Heart left ventricle (tissue), 16 donors: ENCODE measurements at regions not wholly inside any gene's neighbourhood (a gene's known extent, or its start where the extent isn't known, plus 50 kb on each side); places are given as distances from the start of the nearest gene placed in this dataset.

ENCODE experiments used
- ATAC-seq, 4 donors: fragments of 200-7000 bp; cut with Tn5 transposase; one replicate each; pipeline ENCODE4 v1.9.1; 2020 to 2022; ENCODE audit warnings: moderate library complexity in 4 of 4, mild to moderate bottlenecking in 3 of 4, moderate number of reproducible peaks in 1 of 4
- DNase-seq, 5 donors: peaks; one replicate each; pipeline ENCODE4 v3.0.0-alpha.2; 2020
- H3K27ac ChIP-seq, 12 donors: fragments of 200-600 bp; sonication (generic) in 4 of 12; one replicate each; pipeline versions ENCODE4 v1.5.0 to v1.8.0; 2016 to 2022; ENCODE audit warnings: mild to moderate bottlenecking in 2 of 12
- H3K27me3 ChIP-seq, 9 donors: fragments of 200-600 bp; sonication (generic) in 2 of 9; one replicate each; pipeline versions ENCODE4 v1.5.1 to v1.8.0; 2016 to 2022; ENCODE audit warnings: mild to moderate bottlenecking in 3 of 9
- H3K36me3 ChIP-seq, 9 donors: fragments of 200-600 bp; sonication (generic) in 2 of 9; one replicate each; pipeline versions ENCODE4 v1.5.0 to v1.8.0; 2018 to 2022; ENCODE audit warnings: mild to moderate bottlenecking in 2 of 9
- H3K4me1 ChIP-seq, 12 donors: fragments of 200-600 bp; sonication (generic) in 4 of 12; one replicate each; pipeline versions ENCODE4 v1.5.0 to v1.8.0; 2016 to 2022; ENCODE audit warnings: mild to moderate bottlenecking in 3 of 12
- H3K4me3 ChIP-seq, 12 donors: fragments of 200-600 bp; sonication (generic) in 4 of 12; one replicate each; pipeline versions ENCODE4 v1.5.0 to v1.8.0; 2017 to 2022; ENCODE audit warnings: mild to moderate bottlenecking in 9 of 12, moderate library complexity in 4 of 12
- H3K9me3 ChIP-seq, 12 donors: fragments of 200-600 bp; sonication (generic) in 4 of 12; one replicate each; pipeline versions ENCODE4 v1.5.0 to v1.8.0; 2016 to 2022; ENCODE audit warnings: mild to moderate bottlenecking in 1 of 12
- POLR2A ChIP-seq, 2 donors: fragments of 450-650 bp; IDR thresholded peaks; one replicate each; pipeline ENCODE4 v1.6.1; 2017; ENCODE audit warnings: antibody characterized with exemption in 2 of 2, mild to moderate bottlenecking in 2 of 2, moderate library complexity in 2 of 2
- WGBS, 4 donors: extraction: QIAGEN DNeasy Blood & Tissue Kit in 2 of 4; methylation state at CpG; one replicate each; pipeline versions ENCODE4 v1.1.5 to v1.1.7; 2013 to 2018; 5-methylcytosine and 5-hydroxymethylcytosine counted together
- intact Hi-C, 10 donors: fragments of 100-400 bp; cut with DNase I; formaldehyde crosslinking; loops; one replicate each; pipeline versions ENCODE4 v1.11.1 to v1.14.2; 2022
- TF ChIP-seq, protein P1 (sequence below), 12 donors: fragments of 200-600 bp; sonication (generic) in 4 of 12; IDR thresholded peaks; one replicate each; pipeline versions ENCODE4 v1.5.0 to v1.8.0; 2018 to 2022; ENCODE audit warnings: antibody characterized with exemption in 12 of 12, mild to moderate bottlenecking in 5 of 12
- donor health status: ischemic (EF 13 %, LVEDD 7.1; RV severe dilation, severe dysfunction).
- donor health status: healthy with polysubstance abuse.
- donor health status: DM: no; HTN: yes; CAD: no.
- donor health status: DM: no; HTN: no; CAD: no.
- donor health status: ischemic (EF 25% LVEDD 6.9; RV normal size, moderate dysfunction).
- donor health status: ischemic (EF 25% LVEDD 5.7; RV mildly dilated, moderate dysfunction).
- donor health status: healthy.
- donor health status: DM: yes; HTN: yes; CAD: no.
- donor health status: ischemic (EF 35%, LVEDD 5.7; RV mildly dilated, moderate dysfunction).
- donor health status: nonischemic (EF 11% LVEDD 7.7; RV severe dilation, severe dysfunction).
- donor health status: DM: yes; HTN: yes; CAD: no.
- donor health status: PGD.
- donor health status: ischemic (EF 29% LVEDD 5.4; RV normal size, mild dysfunction).
- donor health status: nonischemic (EF 23%, LVEDD 6.1; RV moderate dilation, normal function).

DNA sequence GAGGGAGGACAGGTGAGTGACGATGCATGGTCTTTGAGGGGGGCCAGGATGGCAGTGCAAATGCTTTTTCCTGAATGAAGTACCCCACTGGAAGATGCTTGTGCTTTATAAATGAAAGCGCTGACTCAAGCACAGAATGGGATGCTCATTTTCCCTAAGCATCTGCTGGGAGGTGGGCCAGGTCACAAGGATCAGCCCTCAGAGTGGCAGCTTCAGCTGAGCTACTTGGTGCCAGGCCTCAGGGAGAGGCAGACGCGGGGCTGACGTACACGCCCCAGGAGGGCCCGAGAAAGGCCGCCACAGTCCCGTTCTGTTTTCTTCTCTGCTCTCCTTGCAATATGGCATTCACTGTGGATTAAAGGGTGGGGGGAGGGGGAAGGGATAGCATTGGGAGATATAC is 1535.8 kb downstream of the TSPY10 start:
- Histone ChIP-seq H3K27me3 (no peaks in the 10 kb centered on the region), H3K36me3 (no peaks in the 10 kb centered on the region), H3K9me3 (no peaks in the 10 kb centered on the region), H3K4me3 (no peak overlapping the region), H3K27ac (no peak overlapping the region), H3K4me1 (no peaks in the 10 kb centered on the region)
- no peak for ATAC-seq
- WGBS, 4 donors = 78 to 79% methylated on average over 9 of the region's 9 CpGs; no CpG with 5 or more reads in 2 of the 4 donors
- no peak for TF ChIP-seq POLR2A (IDR thresholded peaks at IDR 0.05)
- TF ChIP-seq, protein P1, sequence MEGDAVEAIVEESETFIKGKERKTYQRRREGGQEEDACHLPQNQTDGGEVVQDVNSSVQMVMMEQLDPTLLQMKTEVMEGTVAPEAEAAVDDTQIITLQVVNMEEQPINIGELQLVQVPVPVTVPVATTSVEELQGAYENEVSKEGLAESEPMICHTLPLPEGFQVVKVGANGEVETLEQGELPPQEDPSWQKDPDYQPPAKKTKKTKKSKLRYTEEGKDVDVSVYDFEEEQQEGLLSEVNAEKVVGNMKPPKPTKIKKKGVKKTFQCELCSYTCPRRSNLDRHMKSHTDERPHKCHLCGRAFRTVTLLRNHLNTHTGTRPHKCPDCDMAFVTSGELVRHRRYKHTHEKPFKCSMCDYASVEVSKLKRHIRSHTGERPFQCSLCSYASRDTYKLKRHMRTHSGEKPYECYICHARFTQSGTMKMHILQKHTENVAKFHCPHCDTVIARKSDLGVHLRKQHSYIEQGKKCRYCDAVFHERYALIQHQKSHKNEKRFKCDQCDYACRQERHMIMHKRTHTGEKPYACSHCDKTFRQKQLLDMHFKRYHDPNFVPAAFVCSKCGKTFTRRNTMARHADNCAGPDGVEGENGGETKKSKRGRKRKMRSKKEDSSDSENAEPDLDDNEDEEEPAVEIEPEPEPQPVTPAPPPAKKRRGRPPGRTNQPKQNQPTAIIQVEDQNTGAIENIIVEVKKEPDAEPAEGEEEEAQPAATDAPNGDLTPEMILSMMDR (IDR thresholded peaks at IDR 0.05) = no peak
- intact Hi-C loops = no loop called here
- DNase-seq = no peak

DNA sequence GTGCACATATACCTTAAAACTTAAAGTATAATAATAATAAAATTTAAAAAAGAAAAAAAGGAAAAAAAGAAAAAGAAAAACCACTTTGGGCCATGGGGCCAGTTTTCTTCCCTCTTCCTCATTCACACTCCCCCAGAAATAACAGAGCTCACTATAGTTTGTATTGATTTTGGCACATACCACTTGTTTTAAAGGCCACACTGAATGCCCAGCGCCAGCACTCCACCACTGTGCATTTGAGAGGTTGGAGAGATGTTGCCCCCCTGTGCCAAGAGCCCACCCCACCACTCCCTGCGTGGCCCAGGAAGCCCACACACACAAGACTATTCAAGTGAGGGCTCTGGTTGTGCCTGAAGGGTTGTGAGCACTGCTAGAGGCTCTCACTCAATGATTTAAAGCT is 1536.3 kb downstream of the TSPY10 start:
- Histone ChIP-seq H3K27me3 (no peaks in the 10 kb centered on the region), H3K9me3 (no peaks in the 10 kb centered on the region), H3K4me3 (no peak overlapping the region), H3K27ac (no peak overlapping the region), H3K36me3 (no peaks in the 10 kb centered on the region), H3K4me1 (no peaks in the 10 kb centered on the region)
- WGBS, 4 donors = 26% methylated on average over 2 of the region's 2 CpGs; no CpG with 5 or more reads in 2 of the 4 donors
- DNase-seq = no peak
- no peak for ATAC-seq
- TF ChIP-seq, protein P1 (IDR thresholded peaks at IDR 0.05) = no peak
- no peak for TF ChIP-seq POLR2A (IDR thresholded peaks at IDR 0.05)
- intact Hi-C loops = no loop called here

DNA sequence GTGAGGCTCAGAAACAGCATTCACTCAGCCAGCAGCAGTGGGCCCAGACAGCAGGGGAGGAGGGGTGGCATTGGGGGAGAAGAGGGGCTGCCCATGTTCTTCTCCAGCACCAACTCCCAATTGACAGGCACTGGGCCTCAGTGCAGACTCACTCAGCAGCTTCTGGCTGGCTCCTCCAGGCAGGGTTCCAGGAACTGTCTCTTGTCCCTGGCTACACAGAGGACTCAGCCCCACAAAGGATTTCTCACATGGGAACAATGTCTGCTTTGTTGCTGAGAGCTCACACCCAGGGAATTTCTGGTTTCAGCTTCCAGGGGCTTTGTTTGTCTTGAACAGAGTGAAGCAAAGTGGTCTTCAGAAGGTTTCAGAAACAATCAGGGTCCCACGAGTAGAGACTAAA is 1536.7 kb downstream of the TSPY10 start:
- Histone ChIP-seq H3K36me3 (no peaks in the 10 kb centered on the region), H3K4me3 (no peak overlapping the region), H3K27me3 (no peaks in the 10 kb centered on the region), H3K4me1 (no peaks in the 10 kb centered on the region), H3K9me3 (no peaks in the 10 kb centered on the region), H3K27ac (no peak overlapping the region)
- no peak for TF ChIP-seq POLR2A (IDR thresholded peaks at IDR 0.05)
- TF ChIP-seq, protein P1 (IDR thresholded peaks at IDR 0.05) = no peak
- WGBS, 4 donors = 15 to 25% methylated on average over 1 of the region's 1 CpG; no CpG with 5 or more reads in 2 of the 4 donors
- no peak for DNase-seq
- intact Hi-C loops = no loop called here
- ATAC-seq = no peak

DNA sequence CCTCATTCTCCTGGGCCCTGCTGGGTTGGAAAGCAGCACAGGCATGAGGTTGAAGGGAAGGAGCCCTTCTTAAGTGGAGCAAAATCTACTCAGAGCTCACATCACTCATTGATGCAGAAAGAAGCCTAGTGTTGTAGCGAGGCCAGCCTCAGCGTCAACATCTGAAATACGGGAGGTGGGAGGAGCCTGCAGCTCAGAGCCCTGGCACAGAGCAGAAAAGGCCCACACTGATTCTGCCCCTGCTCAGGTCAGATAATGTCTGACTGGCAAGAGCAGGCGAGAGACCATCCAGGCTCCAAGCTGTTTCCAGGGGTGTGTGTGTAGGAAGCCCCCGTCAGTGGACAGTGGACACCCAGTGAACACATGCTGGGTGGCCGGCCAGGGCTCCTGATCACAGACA is 1541.6 kb downstream of the TSPY10 start:
- Histone ChIP-seq H3K4me3 (no peak overlapping the region), H3K27ac (no peak overlapping the region), H3K4me1 (no peaks in the 10 kb centered on the region), H3K9me3 (no peaks in the 10 kb centered on the region), H3K27me3 (no peaks in the 10 kb centered on the region), H3K36me3 (no peaks in the 10 kb centered on the region)
- ATAC-seq (no peak), DNase-seq (no peak)
- TF ChIP-seq, protein P1 (IDR thresholded peaks at IDR 0.05) = no peak
- no peak for TF ChIP-seq POLR2A (IDR thresholded peaks at IDR 0.05)
- intact Hi-C loops = no loop called here
- WGBS, 4 donors = 77 to 83% methylated on average over 6 of the region's 6 CpGs; no CpG with 5 or more reads in 2 of the 4 donors
